Upper lobe of left lung (tissue), 6 donors: ENCODE measurements at regions not wholly inside any gene's neighbourhood (a gene's known extent, or its start where the extent isn't known, plus 50 kb on each side); places are given as distances from the start of the nearest gene placed in this dataset.
"Not testable (repeated sequence)": the region's sequence is repeated elsewhere in the genome, so short reads cannot be mapped to it uniquely, and the experiment has no call there.

Experiments
- ATAC-seq, 2 donors: fragments of 200-7000 bp; cut with Tn5 transposase; one replicate each; pipeline ENCODE4 v1.9.1; 2022; ENCODE audit warnings: mild to moderate bottlenecking in 2 of 2, moderate library complexity in 2 of 2; ENCODE audit not compliant: low FRiP score in 2 of 2
- DNase-seq, 2 donors: peaks; one replicate each; pipeline ENCODE4 v3.0.0-alpha.2; 2019 to 2020
- H3K27ac ChIP-seq, 4 donors: fragments of 200-600 bp; sonication (generic); one replicate each; pipeline ENCODE4 v1.5.1; 2016 to 2019
- H3K27me3 ChIP-seq, 4 donors: fragments of 200-600 bp; sonication (generic); one replicate each; pipeline ENCODE4 v1.5.1; 2017 to 2019
- H3K36me3 ChIP-seq, 4 donors: fragments of 200-600 bp; sonication (generic); one replicate each; pipeline ENCODE4 v1.5.1; 2016 to 2019
- H3K4me1 ChIP-seq, 4 donors: fragments of 200-600 bp; sonication (generic); one replicate each; pipeline ENCODE4 v1.5.1; 2018 to 2019
- H3K4me3 ChIP-seq, 4 donors: fragments of 200-600 bp; sonication (generic); one replicate each; pipeline ENCODE4 v1.5.1; 2017 to 2019; ENCODE audit warnings: mild to moderate bottlenecking in 2 of 4, moderate library complexity in 1 of 4
- H3K9me3 ChIP-seq, 4 donors: fragments of 200-600 bp; sonication (generic); one replicate each; pipeline ENCODE4 v1.5.1; 2018 to 2019
- EP300 ChIP-seq, 4 donors: sonication (generic); formaldehyde crosslinking; IDR thresholded peaks; one replicate each; pipeline ENCODE4 v1.5.1; 2017; ENCODE audit warnings: antibody characterized with exemption in 4 of 4, control low read depth in 2 of 4
- POLR2A ChIP-seq, 4 donors: fragments of 450-650 bp; IDR thresholded peaks; one replicate each; pipeline ENCODE4 v1.5.1; 2016 to 2017; ENCODE audit warnings: antibody characterized with exemption in 4 of 4, mild to moderate bottlenecking in 2 of 4
- POLR2AphosphoS5 ChIP-seq, 2 donors: sonication (generic); formaldehyde crosslinking; IDR thresholded peaks; one replicate each; pipeline ENCODE4 v1.5.1; 2017; ENCODE audit warnings: antibody characterized with exemption in 2 of 2
- WGBS, 2 donors: methylation state at CpG; one replicate each; pipeline ENCODE4 v1.1.5; 2017 to 2018; 5-methylcytosine and 5-hydroxymethylcytosine counted together
- TF ChIP-seq, protein P1 (sequence below), 6 experiments: fragments of 450-650 bp in 4 of 6; fragments of 200-600 bp in 2 of 6; sonication (generic) in 2 of 6; IDR thresholded peaks; one replicate each; pipeline ENCODE4 v1.5.1; 2016 to 2019; ENCODE audit warnings: antibody characterized with exemption in 6 of 6
- donor health status: DM: no; HTN: no; CAD: no; lungs with moderate emphysema.
- donor health status: DM: no; HTN: yes; CAD: no; lungs with severe emphysema.

DNA sequence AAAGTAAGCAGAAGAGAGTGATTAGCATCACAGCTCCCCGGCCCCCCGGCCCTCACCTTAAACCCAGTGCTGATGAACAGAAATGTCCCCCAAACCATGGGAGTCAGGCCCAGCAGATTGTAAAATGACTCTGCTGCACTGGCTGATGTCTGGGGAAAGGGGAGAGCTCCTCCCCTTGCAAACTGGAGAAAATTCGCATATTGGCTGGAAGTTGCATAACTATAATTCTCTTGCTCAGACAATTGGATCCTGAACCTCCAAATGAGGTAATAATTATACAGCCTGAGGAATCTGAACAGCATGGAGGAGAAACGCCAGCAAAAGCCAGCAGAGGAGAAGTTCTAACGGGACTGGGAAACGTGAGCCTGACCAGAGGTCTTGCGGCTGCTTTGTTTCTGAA, 109.7 kb downstream of the C16orf95 start:
- TF ChIP-seq, protein P1, sequence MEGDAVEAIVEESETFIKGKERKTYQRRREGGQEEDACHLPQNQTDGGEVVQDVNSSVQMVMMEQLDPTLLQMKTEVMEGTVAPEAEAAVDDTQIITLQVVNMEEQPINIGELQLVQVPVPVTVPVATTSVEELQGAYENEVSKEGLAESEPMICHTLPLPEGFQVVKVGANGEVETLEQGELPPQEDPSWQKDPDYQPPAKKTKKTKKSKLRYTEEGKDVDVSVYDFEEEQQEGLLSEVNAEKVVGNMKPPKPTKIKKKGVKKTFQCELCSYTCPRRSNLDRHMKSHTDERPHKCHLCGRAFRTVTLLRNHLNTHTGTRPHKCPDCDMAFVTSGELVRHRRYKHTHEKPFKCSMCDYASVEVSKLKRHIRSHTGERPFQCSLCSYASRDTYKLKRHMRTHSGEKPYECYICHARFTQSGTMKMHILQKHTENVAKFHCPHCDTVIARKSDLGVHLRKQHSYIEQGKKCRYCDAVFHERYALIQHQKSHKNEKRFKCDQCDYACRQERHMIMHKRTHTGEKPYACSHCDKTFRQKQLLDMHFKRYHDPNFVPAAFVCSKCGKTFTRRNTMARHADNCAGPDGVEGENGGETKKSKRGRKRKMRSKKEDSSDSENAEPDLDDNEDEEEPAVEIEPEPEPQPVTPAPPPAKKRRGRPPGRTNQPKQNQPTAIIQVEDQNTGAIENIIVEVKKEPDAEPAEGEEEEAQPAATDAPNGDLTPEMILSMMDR (IDR thresholded peaks at IDR 0.05) = no peak
- no peak for TF ChIP-seq POLR2A (IDR thresholded peaks at IDR 0.05)
- no peak for TF ChIP-seq EP300 (IDR thresholded peaks at IDR 0.05)
- no peak for TF ChIP-seq POLR2AphosphoS5 (IDR thresholded peaks at IDR 0.05)
- H3K36me3 ChIP-seq = no peaks in the 10 kb centered on the region
- H3K9me3 ChIP-seq = no peaks in the 10 kb centered on the region
- 60 to 61% methylated on average over 7 of the region's 7 CpGs for WGBS, 2 donors
- no peak overlapping the region for H3K4me3 ChIP-seq
- no peaks in the 10 kb centered on the region for H3K27me3 ChIP-seq
- peak overlapping the region in 2 of 4 donors; percentile 10 to 21 for H3K27ac ChIP-seq
- ATAC-seq (peak; percentile 50 to 85), DNase-seq (no peak)
- H3K4me1 ChIP-seq = peaks cover 0 to 4% (median 0%) of the 10 kb centered on the region in 4 donors

DNA sequence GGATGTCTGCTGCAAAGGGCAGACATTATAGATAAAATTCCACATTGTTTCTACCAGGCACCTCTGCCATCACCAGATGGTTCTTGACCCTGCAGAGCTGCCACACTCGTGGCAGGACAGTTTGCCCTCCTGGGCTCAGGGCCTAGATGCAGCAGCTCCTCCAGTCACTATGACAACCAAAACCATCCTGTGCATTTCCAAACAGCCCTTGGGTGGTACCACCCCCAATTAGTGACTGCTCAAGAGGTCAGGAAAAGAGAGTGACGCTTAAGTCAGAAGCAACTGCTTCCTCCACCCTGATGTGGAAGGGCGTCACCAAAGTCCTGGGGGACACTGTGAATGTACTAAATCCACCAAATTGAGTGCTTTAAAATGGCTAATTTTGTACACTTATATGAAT, 109.2 kb downstream of the C16orf95 start:
- peak; percentile 28 to 38 for ATAC-seq
- Histone ChIP-seq H3K27me3 (no peaks in the 10 kb centered on the region), H3K4me3 (no peak overlapping the region), H3K4me1 (peaks cover 0 to 4% (median 0%) of the 10 kb centered on the region in 4 donors), H3K9me3 (no peaks in the 10 kb centered on the region), H3K27ac (peak overlapping the region in 1 of 4 donors; percentile 21), H3K36me3 (no peaks in the 10 kb centered on the region)
- TF ChIP-seq POLR2AphosphoS5 (IDR thresholded peaks at IDR 0.05) (no peak), EP300 (IDR thresholded peaks at IDR 0.05) (no peak), POLR2A (IDR thresholded peaks at IDR 0.05) (no peak)
- TF ChIP-seq, protein P1 (IDR thresholded peaks at IDR 0.05) = no peak
- 68 to 75% methylated on average over 3 of the region's 3 CpGs for WGBS, 2 donors
- no peak for DNase-seq

DNA sequence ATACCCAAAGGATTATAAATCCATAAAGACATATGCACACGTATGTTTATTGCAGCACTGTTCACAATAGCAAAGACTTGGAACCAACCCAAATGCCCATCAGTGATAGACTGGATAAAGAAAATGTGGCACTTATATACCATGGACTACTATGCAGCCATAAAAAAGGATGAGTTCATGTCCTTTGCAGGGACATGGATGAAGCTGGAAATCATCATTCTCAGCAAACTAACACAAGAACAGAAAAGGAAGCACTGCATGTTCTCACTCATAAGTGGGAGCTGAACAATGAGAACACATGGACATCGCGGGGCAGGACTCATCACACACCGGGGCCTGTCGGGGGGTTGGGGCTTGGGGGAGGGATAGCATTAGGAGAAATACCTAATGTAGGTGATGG, 108.2 kb downstream of the C16orf95 start:
- DNase-seq, H3K27me3 ChIP-seq, H3K4me1 ChIP-seq, ATAC-seq, H3K4me3 ChIP-seq, H3K36me3 ChIP-seq, H3K27ac ChIP-seq, H3K9me3 ChIP-seq: not testable (repeated sequence)
- WGBS, 2 donors = 94 to 96% methylated on average over 5 of the region's 5 CpGs

DNA sequence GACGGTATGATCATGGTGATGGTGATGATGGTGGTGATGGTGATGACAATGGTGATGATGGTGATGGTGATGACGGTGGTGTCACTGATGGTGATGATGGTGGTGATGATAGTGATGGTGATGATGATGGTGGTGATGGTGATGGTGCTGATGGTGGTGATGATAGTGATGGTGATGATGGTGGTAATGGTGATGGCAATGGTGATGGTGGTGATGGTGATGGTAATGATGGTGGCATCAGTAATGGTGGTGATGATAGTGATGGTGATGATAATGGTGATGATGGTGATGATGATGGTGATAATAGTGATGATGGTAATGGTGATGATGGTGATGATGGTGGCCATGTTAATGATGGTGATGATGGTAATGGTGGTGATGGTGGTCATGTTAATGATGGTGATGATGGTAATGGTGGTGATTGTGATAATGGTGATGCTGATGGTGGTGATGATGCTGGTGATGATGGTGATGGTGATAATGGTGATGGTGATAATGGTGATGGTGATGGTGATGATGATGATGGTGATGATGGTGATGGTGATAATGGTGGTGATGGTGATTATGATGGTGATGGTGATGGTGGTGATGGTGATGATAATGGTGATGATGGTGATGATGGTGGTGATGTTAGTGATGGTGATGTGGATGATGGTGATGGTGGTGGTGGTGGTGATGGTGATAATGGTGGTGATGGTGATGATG, 107.2 kb downstream of the C16orf95 start:
- Histone ChIP-seq H3K36me3 (no peaks in the 10 kb centered on the region), H3K9me3 (no peaks in the 10 kb centered on the region), H3K4me1 (no peaks in the 10 kb centered on the region), H3K4me3 (no peak overlapping the region), H3K27ac (no peak overlapping the region), H3K27me3 (no peaks in the 10 kb centered on the region)
- TF ChIP-seq POLR2A (IDR thresholded peaks at IDR 0.05) = no peak
- TF ChIP-seq, protein P1 (IDR thresholded peaks at IDR 0.05) = no peak
- no peak for TF ChIP-seq POLR2AphosphoS5 (IDR thresholded peaks at IDR 0.05)
- no peak for TF ChIP-seq EP300 (IDR thresholded peaks at IDR 0.05)
- 95 to 96% methylated on average over 2 of the region's 2 CpGs for WGBS, 2 donors
- ATAC-seq = no peak
- DNase-seq = no peak

DNA sequence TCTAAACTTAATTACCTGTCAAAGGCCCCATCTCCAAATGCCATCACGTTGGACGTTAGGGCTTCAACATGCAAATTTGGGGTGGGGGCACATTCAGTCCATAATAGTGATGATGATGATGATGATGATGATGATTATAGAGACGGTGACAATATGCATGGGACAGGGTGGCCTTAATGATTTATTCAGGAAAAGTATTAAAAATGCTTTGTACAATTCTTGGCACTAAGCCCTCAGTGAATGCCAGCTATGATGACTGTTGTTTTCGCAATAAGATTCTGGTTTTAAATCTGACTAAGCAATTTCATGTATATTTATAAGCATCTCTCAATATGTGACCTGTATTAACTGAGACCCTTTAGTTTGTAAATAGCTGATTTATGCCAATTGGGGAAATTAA, 106.3 kb downstream of the C16orf95 start:
- WGBS, 2 donors = 66 to 72% methylated on average over 4 of the region's 4 CpGs
- Histone ChIP-seq H3K4me3 (no peak overlapping the region), H3K4me1 (no peaks in the 10 kb centered on the region), H3K27ac (no peak overlapping the region), H3K36me3 (no peaks in the 10 kb centered on the region), H3K9me3 (no peaks in the 10 kb centered on the region), H3K27me3 (no peaks in the 10 kb centered on the region)
- no peak for ATAC-seq
- DNase-seq = no peak
- TF ChIP-seq, protein P1 (IDR thresholded peaks at IDR 0.05) = no peak
- no peak for TF ChIP-seq POLR2A (IDR thresholded peaks at IDR 0.05)
- TF ChIP-seq POLR2AphosphoS5 (IDR thresholded peaks at IDR 0.05) = no peak
- no peak for TF ChIP-seq EP300 (IDR thresholded peaks at IDR 0.05)
